ENCODE measurements at regions not wholly inside any gene's neighbourhood (a gene's known extent, or its start where the extent isn't known, plus 50 kb on each side); places are given as distances from the start of the nearest gene placed in this dataset.
A peak's percentile ranks its signal among the peaks of the same experiment; 100 is the strongest.

DNA sequence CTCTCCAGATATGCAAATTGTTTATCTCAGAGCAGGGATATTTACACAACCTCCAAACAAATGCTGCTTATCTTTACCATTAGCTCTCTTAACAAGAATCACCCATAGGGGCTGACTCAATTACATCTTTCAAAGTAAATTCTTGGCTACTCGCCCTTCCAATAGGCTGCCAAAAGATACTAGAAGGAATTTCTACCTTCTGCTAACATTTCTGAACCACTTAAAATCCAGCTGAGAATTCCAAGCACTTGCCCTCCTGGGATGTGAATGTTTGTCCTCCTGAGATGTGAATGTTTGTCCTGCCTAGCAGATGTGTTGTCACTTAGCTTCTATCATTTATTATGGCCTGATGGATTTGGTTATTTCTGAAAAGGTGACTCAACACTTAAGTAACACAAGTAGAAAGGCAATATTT, 388.0 kb downstream of the GJA1 start:
- H3K36me3 ChIP-seq (ENCODE audit: control insufficient read depth, insufficient read depth, low read length) = no peaks in the 10 kb centered on the region
- BruUV-seq (replicated peaks) = no TSS peak
- ATAC-seq (no peak), DNase-seq (ENCODE audit: low read depth, low spot score) (no peak)
- H3K27ac ChIP-seq (ENCODE audit: low read length) = no peak overlapping the region
- TF ChIP-seq CTCF (IDR thresholded peaks at IDR 0.05) (no peak), REST (IDR thresholded peaks at IDR 0.05; ENCODE audit: insufficient read depth in 1 of 2, low read depth in 2 of 2, low read length in 1 of 2) (no peak), POLR2AphosphoS5 (IDR thresholded peaks at IDR 0.05; ENCODE audit: low read depth, low read length) (no peak), TCF7L2 (IDR thresholded peaks at IDR 0.05; ENCODE audit: low read depth, low read length) (no peak), SIN3A (IDR thresholded peaks at IDR 0.05; ENCODE audit: borderline replicate concordance, insufficient read depth, low read depth, low read length) (no peak)
- H3K9me3 ChIP-seq (ENCODE audit: control insufficient read depth, insufficient read depth, low read depth, low read length) = peaks cover 7% of the 10 kb centered on the region; the same call in 1 of the 2 replicates
- POLR2A ChIA-PET = no interaction called here
- H3K27me3 ChIP-seq (ENCODE audit: control insufficient read depth, insufficient read depth, low read length) = no peaks in the 10 kb centered on the region
- no peak overlapping the region for H3K4me3 ChIP-seq (ENCODE audit: low read depth in 2 of 2, low read length in 2 of 2)
- H3K4me1 ChIP-seq (ENCODE audit: control insufficient read depth, insufficient read depth, low read length) = no peaks in the 10 kb centered on the region
- CTCF ChIA-PET = no interaction called here
- in situ Hi-C loops (cut with HindIII; ENCODE audit: low pct_unique_long_range_greater_than_20kb, low sequenced_read_pairs) = no loop called here
- intact Hi-C loops (cut with micrococcal nuclease; ENCODE audit: unreplicated experiment) = no loop called here

DNA sequence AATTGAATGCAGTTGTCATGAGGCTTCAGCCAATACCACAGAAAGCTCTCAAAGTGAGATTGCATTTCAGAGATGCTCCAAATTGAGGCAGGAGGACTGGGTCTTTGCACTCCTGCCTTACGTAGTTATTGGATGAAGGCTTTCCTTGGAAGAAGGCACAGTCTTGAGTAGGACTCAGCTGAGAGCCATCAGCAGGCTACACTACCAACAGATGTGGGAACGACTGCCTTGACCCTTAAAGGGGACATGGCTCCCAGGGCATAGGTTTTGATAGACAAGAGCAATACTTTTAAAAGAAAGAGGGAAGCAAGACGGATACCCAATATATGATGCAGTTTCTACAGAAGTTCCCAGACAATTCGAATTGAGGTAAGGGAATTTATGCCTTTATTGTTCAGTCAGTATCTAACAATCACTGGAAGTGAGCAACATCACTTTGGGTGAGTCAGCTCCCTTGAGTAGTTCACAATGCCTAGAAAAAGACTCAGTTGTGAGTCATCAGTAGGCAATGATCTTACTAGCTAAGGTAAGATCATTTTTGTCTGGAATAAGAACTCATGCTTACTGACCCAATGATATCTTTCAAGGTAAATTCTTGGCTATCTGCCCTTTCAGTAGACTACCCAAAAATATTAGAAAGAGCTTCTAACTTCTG, 390.8 kb downstream of the GJA1 start:
- DNase-seq (ENCODE audit: low read depth, low spot score) (peak; percentile 71), ATAC-seq (no peak; the same call in 1 of the 2 replicates)
- BruUV-seq (replicated peaks) = no TSS peak
- Histone ChIP-seq H3K27ac (ENCODE audit: low read length) (no peak overlapping the region), H3K27me3 (ENCODE audit: control insufficient read depth, insufficient read depth, low read length) (no peaks in the 10 kb centered on the region), H3K9me3 (ENCODE audit: control insufficient read depth, insufficient read depth, low read depth, low read length) (no peaks in the 10 kb centered on the region), H3K4me3 (ENCODE audit: low read depth in 2 of 2, low read length in 2 of 2) (no peak overlapping the region), H3K4me1 (ENCODE audit: control insufficient read depth, insufficient read depth, low read length) (no peaks in the 10 kb centered on the region), H3K36me3 (ENCODE audit: control insufficient read depth, insufficient read depth, low read length) (no peaks in the 10 kb centered on the region)
- TF ChIP-seq POLR2AphosphoS5 (IDR thresholded peaks at IDR 0.05; ENCODE audit: low read depth, low read length) = no peak
- TF ChIP-seq TCF7L2 (IDR thresholded peaks at IDR 0.05; ENCODE audit: low read depth, low read length) = no peak
- no peak for TF ChIP-seq SIN3A (IDR thresholded peaks at IDR 0.05; ENCODE audit: borderline replicate concordance, insufficient read depth, low read depth, low read length)
- TF ChIP-seq REST (IDR thresholded peaks at IDR 0.05; ENCODE audit: insufficient read depth in 1 of 2, low read depth in 2 of 2, low read length in 1 of 2) = no peak
- TF ChIP-seq CTCF (IDR thresholded peaks at IDR 0.05) = no peak
- in situ Hi-C loops (cut with HindIII; ENCODE audit: low pct_unique_long_range_greater_than_20kb, low sequenced_read_pairs) (no loop called here), intact Hi-C loops (cut with micrococcal nuclease; ENCODE audit: unreplicated experiment) (no loop called here)
- ChIA-PET POLR2A (no interaction called here), CTCF (no interaction called here)

Measured in Panc1 (cell line).